ENCODE measurements at regions not wholly inside any gene's neighbourhood (a gene's known extent, or its start where the extent isn't known, plus 50 kb on each side); places are given as distances from the start of the nearest gene placed in this dataset.

- no TSS peak for BruUV-seq (replicated peaks)
- Mint-ChIP-seq H3K4me3 (ENCODE audit: unreplicated experiment) (no peak overlapping the region), H3K27me3 (ENCODE audit: insufficient read depth, unreplicated experiment) (peaks cover 4% of the 10 kb centered on the region), H3K36me3 (ENCODE audit: insufficient read depth, unreplicated experiment) (no peaks in the 10 kb centered on the region), H3K9me3 (ENCODE audit: unreplicated experiment) (no peaks in the 10 kb centered on the region), H3K4me1 (ENCODE audit: low read depth, unreplicated experiment) (no peaks in the 10 kb centered on the region), H3K27ac (ENCODE audit: unreplicated experiment) (no peak overlapping the region)
- Histone ChIP-seq H3K4me1 (no peaks in the 10 kb centered on the region), H3K36me3 (ENCODE audit: control insufficient read depth, insufficient read depth, low read length) (no peaks in the 10 kb centered on the region), H3K4me3 (ENCODE audit: low read depth, low read length) (no peak overlapping the region), H3K9me3 (no peaks in the 10 kb centered on the region), H3K27me3 (replicated peaks; ENCODE audit: control insufficient read depth, insufficient read depth, low read length) (no peaks in the 10 kb centered on the region)
- ChIA-PET POLR2A (no interaction called here), CTCF (no interaction called here)
- intact Hi-C loops (cut with micrococcal nuclease; ENCODE audit: unreplicated experiment): no loop called here
- no peak for TF ChIP-seq CTCF (IDR thresholded peaks at IDR 0.05; ENCODE audit: insufficient read depth in 1 of 2, low read depth in 1 of 2, low read length in 1 of 2, severe bottlenecking in 1 of 2, unreplicated experiment in 1 of 2)
- DNase-seq: no peak
Measured at GRCh38 chr11:30092518-30092917, 75.7 kb upstream of the KCNA4 start.

- Mint-ChIP-seq H3K4me1 (ENCODE audit: low read depth, unreplicated experiment) (no peaks in the 10 kb centered on the region), H3K36me3 (ENCODE audit: insufficient read depth, unreplicated experiment) (no peaks in the 10 kb centered on the region), H3K27me3 (ENCODE audit: insufficient read depth, unreplicated experiment) (peaks cover 2% of the 10 kb centered on the region), H3K9me3 (ENCODE audit: unreplicated experiment) (no peaks in the 10 kb centered on the region), H3K4me3 (ENCODE audit: unreplicated experiment) (no peak overlapping the region), H3K27ac (ENCODE audit: unreplicated experiment) (no peak overlapping the region)
- H3K4me1 ChIP-seq: no peaks in the 10 kb centered on the region
- no peak overlapping the region for H3K4me3 ChIP-seq (ENCODE audit: low read depth, low read length)
- ChIA-PET POLR2A (no interaction called here), CTCF (no interaction called here)
- TF ChIP-seq CTCF (IDR thresholded peaks at IDR 0.05; ENCODE audit: insufficient read depth in 1 of 2, low read depth in 1 of 2, low read length in 1 of 2, severe bottlenecking in 1 of 2, unreplicated experiment in 1 of 2): no peak
- BruUV-seq (replicated peaks): no TSS peak
- no peaks in the 10 kb centered on the region for H3K27me3 ChIP-seq (replicated peaks; ENCODE audit: control insufficient read depth, insufficient read depth, low read length)
- H3K9me3 ChIP-seq: no peaks in the 10 kb centered on the region
- no peaks in the 10 kb centered on the region for H3K36me3 ChIP-seq (ENCODE audit: control insufficient read depth, insufficient read depth, low read length)
- intact Hi-C loops (cut with micrococcal nuclease; ENCODE audit: unreplicated experiment): no loop called here
- no peak for DNase-seq
Measured at GRCh38 chr11:30100495-30100894, 83.7 kb upstream of the KCNA4 start.

DNA sequence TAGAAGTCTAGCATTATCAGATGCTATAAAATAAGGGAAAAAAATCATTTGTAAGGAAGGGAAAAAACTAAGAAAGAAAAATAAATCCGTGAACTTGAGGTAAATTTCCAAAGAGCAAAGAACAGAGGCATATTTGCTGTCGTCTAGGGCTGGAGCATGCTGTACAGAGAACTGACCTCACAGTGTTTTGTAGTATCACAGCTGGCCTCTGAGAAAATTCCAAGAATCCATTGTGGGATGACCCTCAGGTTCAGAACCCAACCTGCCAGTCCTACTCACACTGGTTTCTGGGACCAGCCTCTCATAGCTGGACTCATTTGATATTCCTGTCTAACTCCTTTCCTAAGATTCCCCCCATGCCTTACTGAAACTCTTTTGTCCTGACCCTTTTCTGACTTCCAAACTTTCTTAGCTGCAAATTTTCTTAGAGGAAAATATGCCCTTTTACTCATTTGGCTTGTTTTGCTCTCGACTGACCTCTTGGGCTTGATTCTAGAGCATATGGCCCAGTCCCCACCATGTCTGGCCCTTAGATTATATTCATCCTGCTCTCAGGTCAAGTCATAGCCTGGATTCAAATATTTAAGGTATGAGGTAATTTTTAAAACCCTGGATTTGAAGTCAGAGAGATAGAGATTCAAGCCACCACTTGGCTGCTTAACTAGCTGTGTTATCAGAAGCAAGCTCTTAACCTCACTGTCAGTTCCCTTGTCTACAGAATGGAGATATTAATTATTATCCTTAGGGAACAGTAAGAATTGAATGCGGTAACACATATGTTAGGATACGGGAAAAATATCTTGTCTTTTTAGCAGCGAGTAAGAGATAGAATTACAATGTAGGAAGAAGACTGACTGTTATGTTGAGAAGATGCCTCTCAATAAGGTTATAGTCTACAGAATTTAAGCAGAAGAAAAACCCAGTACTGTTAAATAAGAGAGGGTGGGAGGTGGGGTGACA, 89.7 kb upstream of the KCNA4 start:
- Mint-ChIP-seq H3K27ac (ENCODE audit: unreplicated experiment) (no peak overlapping the region), H3K36me3 (ENCODE audit: insufficient read depth, unreplicated experiment) (no peaks in the 10 kb centered on the region), H3K4me3 (ENCODE audit: unreplicated experiment) (no peak overlapping the region), H3K27me3 (ENCODE audit: insufficient read depth, unreplicated experiment) (peaks cover 5% of the 10 kb centered on the region), H3K4me1 (ENCODE audit: low read depth, unreplicated experiment) (no peaks in the 10 kb centered on the region), H3K9me3 (ENCODE audit: unreplicated experiment) (no peaks in the 10 kb centered on the region)
- Histone ChIP-seq H3K36me3 (ENCODE audit: control insufficient read depth, insufficient read depth, low read length) (no peaks in the 10 kb centered on the region), H3K9me3 (no peaks in the 10 kb centered on the region), H3K4me1 (no peaks in the 10 kb centered on the region), H3K4me3 (ENCODE audit: low read depth, low read length) (no peak overlapping the region), H3K27me3 (replicated peaks; ENCODE audit: control insufficient read depth, insufficient read depth, low read length) (no peaks in the 10 kb centered on the region)
- intact Hi-C loops (cut with micrococcal nuclease; ENCODE audit: unreplicated experiment): no loop called here
- DNase-seq: no peak
- TF ChIP-seq CTCF (IDR thresholded peaks at IDR 0.05; ENCODE audit: insufficient read depth in 1 of 2, low read depth in 1 of 2, low read length in 1 of 2, severe bottlenecking in 1 of 2, unreplicated experiment in 1 of 2): no peak
- BruUV-seq (replicated peaks): no TSS peak
- CTCF ChIA-PET: interaction anchor here (1.2 kb wide), 1 partner anchor 22 kb away, joined by 3 read pairs; no protein-coding TSS in a partner anchor
- POLR2A ChIA-PET: no interaction called here
